Thoracic aorta (tissue), 2 donors: ENCODE measurements at regions not wholly inside any gene's neighbourhood (a gene's known extent, or its start where the extent isn't known, plus 50 kb on each side); places are given as distances from the start of the nearest gene placed in this dataset.

Experiments
- ATAC-seq: fragments of 150-250 bp; one replicate; pipeline ENCODE4 v1.8.0; 2017; ENCODE audit warnings: low read depth; ENCODE audit not compliant: insufficient number of reproducible peaks, low FRiP score
- DNase-seq: peaks from one replicate; pipeline ENCODE4 v3.0.0-alpha.2; 2020; ENCODE audit warnings: low spot score
- H3K27ac ChIP-seq, 2 donors: fragments of 200-600 bp; sonication (generic); 1 replicate in 1 of 2; 2 replicates in 1 of 2; pipeline ENCODE4 v1.5.1; 2016; ENCODE audit warnings: mild to moderate bottlenecking in 2 of 2, moderate library complexity in 2 of 2
- H3K27me3 ChIP-seq: fragments of 200-600 bp; sonication (generic); replicated peaks from 2 replicates; pipeline ENCODE4 v1.6.0; 2016; ENCODE audit warnings: mild to moderate bottlenecking; ENCODE audit not compliant: insufficient read depth
- H3K36me3 ChIP-seq: fragments of 200-600 bp; sonication (generic); one replicate; pipeline ENCODE4 v1.5.1; 2016
- H3K4me1 ChIP-seq, 2 donors: fragments of 200-600 bp; sonication (generic); 1 replicate in 1 of 2; 2 replicates in 1 of 2; pipeline versions ENCODE4 v1.5.1 to v1.6.0; 2016; ENCODE audit warnings: low read depth in 2 of 2, mild to moderate bottlenecking in 1 of 2; ENCODE audit not compliant: control insufficient read depth in 1 of 2
- H3K4me3 ChIP-seq: fragments of 200-600 bp; sonication (generic); 2 replicates; pipeline ENCODE4 v1.5.1; 2016; ENCODE audit warnings: mild to moderate bottlenecking
- H3K9me3 ChIP-seq: fragments of 200-600 bp; sonication (generic); 2 replicates; pipeline ENCODE4 v1.5.1; 2016
- CTCF ChIP-seq: fragments of 200-600 bp; sonication (generic); IDR thresholded peaks from one replicate; pipeline ENCODE4 v1.5.1; 2019; ENCODE audit warnings: antibody characterized with exemption

DNA sequence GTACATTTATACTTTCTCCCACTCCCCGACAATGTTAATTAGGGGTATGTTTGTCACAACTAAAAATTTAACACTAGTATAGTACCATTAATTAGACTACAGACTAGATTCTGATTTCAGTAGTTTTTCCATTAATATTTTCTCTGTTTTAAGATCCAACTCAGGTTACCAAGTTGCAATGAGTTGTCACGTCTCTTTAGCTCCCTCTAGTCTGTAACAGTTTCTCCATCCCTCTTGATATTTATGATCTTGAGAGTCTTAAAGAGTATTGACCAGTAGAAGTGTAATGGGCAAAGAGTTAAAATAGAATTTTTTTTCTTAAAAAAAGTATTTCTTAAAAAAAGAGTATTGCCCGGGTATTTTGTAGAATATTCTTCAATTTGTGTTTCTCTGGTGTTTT is 598.1 kb downstream of the TBC1D4 start:
- Histone ChIP-seq H3K4me3 (no peak overlapping the region), H3K4me1 (no peaks in the 10 kb centered on the region)

GRCh38 chr13:74871369-74872070 is 610.4 kb downstream of the TBC1D4 start:
- Histone ChIP-seq H3K27ac (no peak overlapping the region), H3K9me3 (peaks cover 7% of the 10 kb centered on the region), H3K4me1 (no peaks in the 10 kb centered on the region), H3K36me3 (no peaks in the 10 kb centered on the region), H3K4me3 (no peak overlapping the region), H3K27me3 (no peaks in the 10 kb centered on the region)
- no peak for TF ChIP-seq CTCF
- ATAC-seq (no peak), DNase-seq (no peak)

More for the DNA sequence above, 598.1 kb downstream of the TBC1D4 start:
- Histone ChIP-seq H3K9me3 (no peaks in the 10 kb centered on the region), H3K27ac (no peak overlapping the region), H3K36me3 (no peaks in the 10 kb centered on the region), H3K27me3 (no peaks in the 10 kb centered on the region)
- no peak for TF ChIP-seq CTCF
- no peak for ATAC-seq
- DNase-seq, result no peak

GRCh38 chr13:74870865-74871264 is 611.1 kb downstream of the TBC1D4 start:
- Histone ChIP-seq H3K4me1 (no peaks in the 10 kb centered on the region), H3K27ac (no peak overlapping the region), H3K36me3 (no peaks in the 10 kb centered on the region), H3K9me3 (peaks cover 7% of the 10 kb centered on the region), H3K4me3 (no peak overlapping the region), H3K27me3 (no peaks in the 10 kb centered on the region)
- no peak for TF ChIP-seq CTCF
- no peak for ATAC-seq
- no peak for DNase-seq

DNA sequence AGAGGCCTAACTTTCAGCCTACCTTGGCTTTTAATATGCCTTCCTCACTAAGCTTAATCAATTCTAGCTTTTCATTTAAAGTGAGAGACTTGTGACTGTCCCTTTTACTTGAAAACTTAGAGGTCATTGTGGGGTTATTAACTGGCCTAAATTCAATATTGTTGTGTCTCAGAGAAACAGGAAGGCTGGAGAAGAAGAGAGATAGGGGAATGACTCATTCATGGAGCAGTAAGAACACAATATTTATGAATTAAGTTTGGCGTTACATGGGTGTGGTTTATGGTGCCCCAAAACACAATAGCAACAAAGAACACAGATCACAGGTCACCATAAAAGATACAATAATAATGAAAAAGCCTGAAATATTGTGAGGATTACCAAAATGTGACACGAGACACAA is 612.1 kb downstream of the TBC1D4 start:
- Histone ChIP-seq H3K27ac (no peak overlapping the region), H3K9me3 (peaks cover 7% of the 10 kb centered on the region), H3K27me3 (no peaks in the 10 kb centered on the region), H3K4me1 (no peaks in the 10 kb centered on the region), H3K4me3 (no peak overlapping the region), H3K36me3 (no peaks in the 10 kb centered on the region)
- DNase-seq (no peak), ATAC-seq (no peak)
- TF ChIP-seq CTCF, result no peak

DNA sequence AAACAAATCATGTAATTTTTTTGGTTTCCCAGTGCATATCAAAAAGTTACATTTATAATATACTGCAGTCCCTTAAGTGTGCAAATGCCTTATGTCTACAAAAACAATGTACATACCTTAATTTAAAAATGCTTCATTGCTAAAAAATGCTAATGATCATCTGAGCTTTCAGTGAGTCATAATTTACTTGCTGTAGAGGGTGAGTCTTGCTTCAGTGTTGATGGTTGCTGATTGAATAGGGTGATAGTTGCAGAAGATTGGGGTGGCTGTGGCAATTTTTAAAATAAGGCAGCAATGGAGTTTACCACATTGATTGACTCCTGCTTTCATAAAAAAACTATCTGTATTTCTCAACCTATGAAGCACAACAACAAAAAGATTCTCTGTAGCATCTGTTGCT is 613.9 kb downstream of the TBC1D4 start:
- Histone ChIP-seq H3K9me3 (peaks cover 7% of the 10 kb centered on the region), H3K4me1 (no peaks in the 10 kb centered on the region), H3K27me3 (no peaks in the 10 kb centered on the region), H3K36me3 (no peaks in the 10 kb centered on the region), H3K4me3 (no peak overlapping the region), H3K27ac (no peak overlapping the region)
- no peak for ATAC-seq
- no peak for DNase-seq
- TF ChIP-seq CTCF, result no peak
